G401.6 (cell line): ENCODE measurements at regions not wholly inside any gene's neighbourhood (a gene's known extent, or its start where the extent isn't known, plus 50 kb on each side); places are given as distances from the start of the nearest gene placed in this dataset.
A peak's percentile ranks its signal among the peaks of the same experiment; 100 is the strongest.
"Not testable (repeated sequence)": the region's sequence is repeated elsewhere in the genome, so short reads cannot be mapped to it uniquely, and the experiment has no call there.

Experiments used
- FAIRE-seq: peaks from 2 replicates; lab custom pipeline; 2012; peaks lifted over from hg19 to GRCh38; lab: Jason Lieb, UNC

DNA sequence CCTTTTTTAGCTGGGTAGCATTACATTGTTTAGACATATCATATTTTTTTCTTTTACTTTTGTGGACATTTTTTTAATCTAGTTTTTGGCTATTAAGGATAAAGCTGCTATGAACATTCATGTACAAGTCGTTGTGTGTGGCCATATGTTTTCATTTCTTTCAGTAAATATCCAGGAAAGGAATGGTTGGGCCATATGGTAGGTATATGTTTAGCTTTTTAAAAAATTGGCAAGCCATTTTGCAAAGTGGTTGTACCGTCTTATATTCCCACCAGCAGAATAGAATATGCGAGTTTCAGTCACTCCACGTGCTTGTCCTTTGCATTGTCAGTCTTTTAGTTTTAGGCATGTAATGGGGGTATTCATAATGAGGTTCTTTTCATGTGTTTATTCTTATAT is 106.3 kb upstream of the NOX3 start:
- FAIRE-seq: no peak

DNA sequence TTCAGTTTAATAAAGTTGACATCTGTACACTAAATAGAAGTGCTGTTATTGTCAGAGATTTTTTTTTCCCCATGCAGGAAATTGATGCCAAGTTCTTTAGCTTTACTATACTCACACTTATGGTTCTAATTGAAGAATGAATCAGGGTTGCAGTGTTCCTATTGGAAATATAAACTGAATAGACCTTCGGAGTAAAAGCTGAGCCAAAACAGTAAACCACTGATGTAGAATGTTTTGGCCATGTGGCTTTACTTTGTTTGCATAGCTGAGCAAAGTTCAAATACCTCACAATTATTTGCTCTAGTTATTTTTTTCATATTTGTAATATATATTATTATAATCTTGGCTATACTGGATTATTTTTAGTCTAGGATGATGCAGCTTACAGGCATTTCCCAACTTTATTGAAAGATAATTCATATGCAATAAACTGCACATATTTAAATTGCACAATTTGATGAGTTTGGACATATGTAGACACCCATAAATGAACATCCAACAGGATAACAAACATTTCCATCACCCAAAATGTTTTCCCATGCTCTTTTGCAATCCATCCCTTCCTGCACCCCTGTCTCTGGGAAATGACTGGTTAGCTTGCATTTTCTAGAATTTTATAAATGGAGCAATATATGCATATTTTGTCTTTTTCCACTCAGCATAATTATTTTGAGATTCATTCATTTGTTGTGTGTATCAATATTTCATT is 105.8 kb upstream of the NOX3 start:
- no peak for FAIRE-seq

DNA sequence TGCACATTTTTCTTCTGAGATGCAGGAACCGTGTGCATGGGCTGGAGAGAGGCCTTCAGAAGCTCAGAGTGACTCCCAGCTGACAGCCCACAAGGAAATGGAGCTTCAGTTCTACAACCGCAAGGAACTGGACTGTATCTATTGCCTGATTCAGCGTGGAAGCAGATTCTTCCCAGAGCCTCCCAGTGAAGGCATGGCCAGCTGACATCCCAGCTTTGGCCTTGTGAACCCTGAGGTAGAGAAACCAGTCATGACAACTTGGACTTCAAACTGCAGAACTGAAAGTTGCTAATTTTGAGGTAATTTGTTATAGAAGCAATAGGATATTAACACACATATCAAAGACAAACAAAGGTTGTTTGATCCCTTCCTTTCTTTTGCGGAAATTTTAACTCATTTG is 94.3 kb upstream of the NOX3 start:
- FAIRE-seq: no peak

DNA sequence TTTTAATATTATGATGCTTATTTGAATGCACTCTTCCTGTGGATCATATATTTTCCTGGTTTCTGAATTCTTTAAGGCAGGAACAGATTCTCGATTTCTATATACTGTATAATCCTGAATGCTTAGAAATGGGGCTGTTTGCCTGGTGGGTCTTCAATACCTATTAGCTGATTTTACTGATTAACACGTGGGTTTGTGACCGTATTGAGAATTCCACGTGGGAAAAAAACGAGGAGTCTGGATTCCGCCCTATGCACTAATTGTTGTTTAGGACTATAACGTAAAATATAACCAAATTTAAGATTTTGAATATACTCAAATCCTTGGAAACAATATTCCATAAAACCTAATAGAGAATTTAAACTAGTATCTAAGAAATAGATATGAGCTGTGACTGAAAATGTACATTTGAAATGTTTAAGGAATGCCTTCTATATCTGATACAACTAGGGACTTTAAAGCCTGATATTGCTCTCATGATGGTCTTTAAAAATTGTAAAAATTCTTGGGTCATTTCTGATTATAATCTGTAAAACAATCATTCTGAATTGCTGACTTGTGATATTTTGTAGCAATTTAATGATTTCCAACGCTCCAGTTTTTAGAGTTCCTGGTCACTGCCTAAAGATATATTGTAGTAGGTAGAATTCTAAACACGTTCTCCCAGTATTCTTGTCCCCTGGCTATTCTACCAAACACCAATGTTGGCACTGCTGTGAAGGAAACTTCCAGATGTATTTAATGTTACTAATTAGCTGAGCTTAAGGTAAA is 93.6 kb upstream of the NOX3 start:
- no peak for FAIRE-seq

DNA sequence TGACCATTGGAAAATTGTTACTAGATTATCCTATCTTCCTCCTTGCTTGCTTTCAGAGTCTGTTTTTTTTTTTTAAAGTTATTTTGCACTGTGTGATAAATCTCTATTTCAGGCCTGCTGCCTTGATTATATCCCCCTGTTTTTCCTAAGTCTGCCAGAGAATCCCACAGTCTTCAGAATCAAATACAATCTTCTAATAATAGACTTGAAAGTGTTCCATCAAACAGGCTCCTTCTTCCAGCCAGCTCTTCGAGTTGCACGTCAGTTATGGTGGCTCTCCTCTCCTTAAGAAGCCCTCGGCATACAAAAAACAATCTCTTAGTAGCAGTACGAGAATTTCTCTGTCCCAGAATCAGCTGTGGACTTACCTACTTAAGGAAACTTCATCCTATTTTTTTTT is 92.9 kb upstream of the NOX3 start:
- FAIRE-seq: no peak

DNA sequence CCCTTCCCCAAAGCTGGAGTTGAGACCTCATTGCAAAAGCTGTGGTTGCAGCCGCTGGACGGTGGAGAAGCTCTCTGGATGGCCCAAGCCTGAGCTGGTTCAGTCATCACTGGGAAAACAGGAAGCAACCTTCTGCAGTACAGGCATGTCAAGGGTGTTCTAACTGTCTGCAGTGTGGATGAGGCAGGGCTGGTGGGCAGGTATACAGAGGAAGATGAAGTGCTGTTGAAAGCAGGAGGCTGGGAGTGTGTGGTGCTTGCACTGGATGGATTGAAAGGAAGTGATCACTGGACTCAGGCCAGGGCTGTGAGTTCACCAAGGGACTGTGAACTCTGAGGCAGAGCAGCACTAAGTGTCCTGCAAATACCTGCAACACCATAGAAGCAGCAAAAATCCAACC is 89.0 kb upstream of the NOX3 start:
- FAIRE-seq: no peak

DNA sequence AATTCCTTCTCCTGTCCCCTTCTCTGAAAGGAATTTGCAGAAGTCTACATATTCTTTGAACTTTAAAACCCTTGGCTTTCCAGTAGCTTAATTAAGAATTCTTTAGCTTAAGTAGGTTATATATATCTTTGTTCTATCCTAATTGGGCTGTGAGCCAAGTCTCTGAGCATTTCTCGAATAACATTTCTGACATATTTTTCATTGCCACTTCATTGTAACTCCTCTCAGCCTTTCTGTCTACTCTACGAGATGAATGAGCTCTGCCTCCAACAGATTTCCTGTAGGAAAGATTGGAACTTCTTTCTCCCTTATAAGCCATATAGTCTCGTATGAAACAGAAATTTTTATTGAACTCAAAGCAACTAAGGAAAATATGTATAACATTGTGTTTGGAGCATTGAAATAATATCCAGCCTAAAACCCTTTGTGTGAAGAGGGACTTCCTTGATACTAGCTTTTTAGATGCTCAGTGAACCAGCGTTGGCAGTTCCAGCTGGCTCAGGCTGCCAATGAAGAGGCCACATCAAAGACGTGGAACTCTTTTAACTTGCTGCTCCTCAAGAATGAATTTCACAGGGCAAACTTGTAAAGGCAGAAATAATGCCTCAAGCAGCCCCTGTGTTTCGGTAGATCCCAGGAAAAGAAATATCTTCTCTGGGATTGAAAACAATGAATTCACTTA is 87.7 kb upstream of the NOX3 start:
- FAIRE-seq: no peak

DNA sequence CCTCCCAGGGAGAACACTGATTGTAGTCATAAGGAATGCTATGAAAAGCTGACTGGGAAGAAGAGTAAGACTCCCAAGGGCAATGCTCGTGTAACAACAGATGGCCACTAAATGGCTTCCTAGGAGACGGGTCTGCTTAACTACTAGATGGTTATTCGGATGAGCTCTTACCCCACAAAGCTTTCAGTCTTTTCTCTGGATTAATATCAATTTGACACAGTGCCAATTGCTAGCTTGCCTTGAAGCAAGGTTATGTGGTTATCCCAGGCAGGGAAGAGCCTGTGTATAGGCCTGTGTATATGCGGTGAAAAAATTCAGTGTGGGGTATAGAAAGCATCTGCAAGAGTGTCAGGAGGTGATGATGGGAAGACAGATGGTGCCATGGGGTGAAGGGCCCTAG is 86.4 kb upstream of the NOX3 start:
- no peak for FAIRE-seq

DNA sequence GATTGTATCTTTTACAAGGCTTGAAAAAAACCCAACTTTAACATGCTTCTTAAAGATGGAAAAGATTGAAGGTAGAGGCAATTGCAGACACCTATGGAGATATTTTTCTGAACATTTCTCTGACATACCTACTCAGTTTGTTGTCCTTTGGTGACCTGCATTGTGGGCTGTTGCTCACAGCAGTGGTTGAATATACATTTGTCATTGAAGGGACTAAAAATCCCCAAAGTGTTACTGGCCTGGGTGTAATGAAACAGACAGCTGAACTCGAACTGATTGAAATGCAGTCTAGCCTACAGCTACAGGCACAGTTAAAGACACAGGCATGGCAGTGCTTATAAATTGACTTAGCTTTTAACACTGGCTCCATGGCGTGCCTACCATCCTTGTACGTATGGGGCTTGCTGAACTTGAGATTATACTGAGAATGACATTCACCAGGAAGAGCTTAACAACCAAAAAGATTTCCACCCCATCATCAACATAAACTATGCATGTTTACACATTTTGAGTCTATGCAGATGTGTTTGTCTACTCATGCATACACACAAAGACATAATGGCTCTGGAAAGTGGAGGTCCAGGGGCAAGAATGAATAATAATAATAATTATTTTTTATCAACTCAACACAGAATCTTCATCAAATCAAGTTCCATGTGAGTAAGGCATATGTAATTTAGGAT is 83.2 kb upstream of the NOX3 start:
- FAIRE-seq: no peak

DNA sequence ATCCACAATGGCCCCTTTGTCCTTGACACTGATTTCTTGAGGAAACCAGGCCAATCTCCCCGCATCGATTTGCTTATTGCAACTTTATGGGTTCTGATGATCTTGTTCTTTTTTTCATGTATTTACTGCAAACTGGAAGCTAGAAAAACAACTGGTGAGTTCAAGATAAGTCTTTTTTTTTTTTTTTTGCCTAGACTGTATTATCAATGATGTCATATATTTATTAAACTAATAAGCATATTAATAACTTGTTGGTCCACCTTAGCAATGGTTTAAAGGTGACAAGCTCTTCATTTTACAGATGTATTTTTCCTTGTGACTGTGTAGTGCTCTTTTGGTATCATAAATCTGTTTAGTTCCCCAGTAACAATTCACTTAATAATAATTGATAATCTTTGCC is 79.0 kb upstream of the NOX3 start:
- FAIRE-seq: no peak

DNA sequence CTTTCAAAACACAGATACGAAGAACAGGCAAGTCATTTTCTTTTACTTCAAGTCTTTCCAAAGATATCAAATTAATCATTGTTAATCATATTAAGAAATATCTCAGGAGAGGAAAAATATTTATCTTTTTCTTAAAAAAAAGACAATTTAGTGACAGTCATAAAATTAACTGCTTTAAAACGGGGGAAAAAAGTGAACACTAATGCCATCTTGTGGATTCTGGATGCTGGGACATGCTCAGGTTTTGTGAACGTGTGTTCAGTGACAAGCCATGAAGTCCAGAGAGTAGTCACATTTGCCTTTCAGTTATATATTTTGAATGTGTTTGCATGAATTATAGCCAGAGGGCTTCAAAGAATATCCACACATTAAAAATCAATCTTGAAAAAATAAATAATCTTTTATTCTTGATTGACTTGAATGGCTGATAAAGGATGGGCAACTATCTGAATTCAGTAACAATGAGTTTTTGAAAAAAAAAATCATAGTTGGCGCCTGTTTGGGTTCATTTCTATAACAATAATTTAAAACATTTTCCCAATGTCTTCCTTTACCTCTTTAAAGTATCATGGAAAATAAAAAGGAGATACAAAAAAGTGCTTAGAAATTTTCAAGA is 74.7 kb upstream of the NOX3 start:
- FAIRE-seq: peak; percentile 92

DNA sequence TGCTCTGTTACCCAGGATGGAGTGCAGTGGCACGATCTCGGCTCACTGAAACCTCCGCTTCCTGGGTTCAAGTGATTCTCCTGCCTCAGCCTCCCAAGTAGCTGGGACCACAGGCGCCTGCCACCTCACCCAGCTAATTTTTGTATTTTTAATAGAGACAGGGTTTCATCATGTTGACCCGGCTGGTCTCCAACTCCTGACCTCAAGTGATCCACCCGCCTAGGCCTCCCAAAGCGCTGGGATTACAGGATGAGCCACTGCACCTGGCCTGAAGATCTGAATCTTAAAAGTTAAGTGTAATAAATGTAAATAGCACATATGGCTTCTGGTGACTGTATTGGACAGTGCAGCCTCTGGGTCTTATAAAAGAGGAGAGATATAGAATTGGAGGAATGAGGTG is 74.2 kb upstream of the NOX3 start:
- FAIRE-seq: not testable (repeated sequence)

DNA sequence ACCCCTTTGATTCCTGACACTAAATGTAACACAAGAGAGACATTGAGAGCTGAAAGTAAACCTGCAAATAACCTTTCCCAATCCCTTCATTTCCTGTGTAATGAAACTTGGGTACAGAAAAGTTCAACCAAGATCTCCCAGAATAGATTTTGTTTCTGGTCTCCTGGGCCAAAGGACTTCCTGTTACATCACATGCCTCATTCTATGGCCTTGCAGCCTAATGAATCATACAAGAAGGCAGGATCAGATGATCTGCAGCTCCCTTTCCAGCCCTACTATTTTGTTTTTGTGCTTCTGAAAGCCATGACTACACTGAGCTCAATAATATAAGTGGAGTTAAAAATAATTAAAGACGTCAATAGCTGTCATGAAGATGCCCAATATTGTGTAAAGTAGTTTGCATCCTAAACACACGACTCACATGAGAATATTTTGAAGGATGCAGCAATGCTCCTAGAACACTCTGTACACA is 73.4 kb upstream of the NOX3 start:
- peak; percentile 93 for FAIRE-seq

DNA sequence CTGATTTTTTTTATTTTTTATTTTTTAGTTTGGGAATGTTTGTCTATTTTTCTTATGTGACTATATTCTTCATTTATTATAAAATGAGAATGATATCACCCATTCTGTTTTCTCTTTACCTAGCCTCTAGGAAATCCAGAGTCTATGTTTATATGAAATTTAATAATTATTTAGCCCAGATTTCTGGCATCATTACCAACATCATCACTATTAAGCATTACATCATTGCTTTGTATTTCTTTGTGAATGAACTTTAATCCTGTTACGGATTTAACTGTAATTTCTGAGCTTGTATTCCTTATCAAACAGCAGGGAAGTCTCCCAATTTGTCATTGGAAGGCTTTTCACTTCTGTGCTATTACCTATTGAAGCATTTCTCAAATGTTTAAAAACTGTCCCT is 72.7 kb upstream of the NOX3 start:
- no peak for FAIRE-seq

DNA sequence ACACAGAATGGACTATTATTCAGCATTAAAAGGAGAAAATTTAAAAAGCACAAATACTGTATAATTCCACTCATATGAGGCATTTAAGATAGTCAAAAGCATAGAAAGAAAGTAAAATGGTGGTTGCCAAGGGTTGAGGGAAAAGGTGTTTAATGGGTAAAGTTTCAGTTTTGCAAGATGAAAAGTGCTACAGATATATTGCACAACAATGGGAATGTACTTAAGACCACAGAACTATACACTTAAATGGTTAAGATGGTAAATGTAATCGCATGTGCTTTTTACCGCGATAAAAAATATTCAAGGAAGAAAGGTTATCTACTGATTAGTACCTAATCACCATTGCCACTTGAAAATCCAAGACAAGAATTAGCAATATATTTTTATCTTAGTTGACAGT is 71.8 kb upstream of the NOX3 start:
- FAIRE-seq: peak; percentile 8

DNA sequence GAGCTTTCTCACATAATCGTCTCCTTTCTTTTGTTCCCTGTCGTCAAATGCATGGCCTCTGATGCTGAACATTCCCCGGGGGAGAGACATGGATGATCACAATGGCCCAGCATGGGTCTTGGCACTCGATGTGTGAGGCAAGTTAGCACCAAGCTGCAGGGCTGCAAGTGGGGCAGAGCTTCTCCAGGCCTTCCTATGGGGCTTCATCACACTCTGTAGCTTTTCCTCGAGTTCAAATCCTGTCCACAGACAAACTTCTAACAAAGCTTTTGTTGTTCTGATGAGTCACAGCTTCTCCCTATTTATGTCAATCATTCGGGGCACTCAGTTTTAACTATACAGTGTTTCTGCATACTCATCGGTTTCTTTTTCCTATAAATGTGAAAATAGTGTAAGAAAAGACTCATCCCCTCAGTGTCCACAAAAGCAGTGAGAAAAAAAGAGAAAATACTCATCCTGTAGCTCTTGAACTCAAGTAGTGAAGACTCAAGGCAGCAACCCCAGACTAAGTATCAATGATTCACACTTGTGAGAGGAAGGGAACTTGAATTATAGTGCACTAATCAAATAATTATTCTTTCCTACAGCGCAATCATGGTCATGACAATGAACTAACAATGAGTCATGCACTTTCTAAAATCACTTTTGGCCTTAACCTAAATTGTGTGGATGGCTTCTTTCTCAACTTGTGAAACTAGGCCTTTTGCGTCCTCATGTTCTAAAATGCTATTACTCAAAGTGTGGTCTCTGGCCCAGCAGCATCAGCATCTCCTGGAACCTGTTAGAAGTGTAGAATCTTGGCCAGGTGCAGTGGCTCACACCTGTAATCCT is 68.4 kb upstream of the NOX3 start:
- FAIRE-seq: no peak

DNA sequence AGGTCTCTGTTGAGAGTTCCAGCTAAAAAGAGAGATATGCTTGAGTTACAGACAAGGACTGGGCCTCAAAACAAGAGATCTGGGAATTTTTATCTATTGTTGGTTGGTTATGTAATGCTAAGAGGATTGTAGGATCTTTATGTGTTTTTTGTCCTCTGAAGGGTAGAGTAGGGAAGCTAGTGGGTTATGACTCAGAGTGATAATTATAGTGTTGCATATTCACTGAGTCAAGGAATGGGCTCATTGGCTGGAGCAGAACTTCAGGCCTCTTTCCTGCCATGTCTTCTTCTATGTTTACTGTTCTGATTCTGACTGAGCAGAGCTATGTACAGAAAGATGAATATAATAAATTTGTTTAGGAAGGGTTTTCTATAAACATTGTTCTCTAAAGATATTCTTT is 66.1 kb upstream of the NOX3 start:
- FAIRE-seq: no peak

DNA sequence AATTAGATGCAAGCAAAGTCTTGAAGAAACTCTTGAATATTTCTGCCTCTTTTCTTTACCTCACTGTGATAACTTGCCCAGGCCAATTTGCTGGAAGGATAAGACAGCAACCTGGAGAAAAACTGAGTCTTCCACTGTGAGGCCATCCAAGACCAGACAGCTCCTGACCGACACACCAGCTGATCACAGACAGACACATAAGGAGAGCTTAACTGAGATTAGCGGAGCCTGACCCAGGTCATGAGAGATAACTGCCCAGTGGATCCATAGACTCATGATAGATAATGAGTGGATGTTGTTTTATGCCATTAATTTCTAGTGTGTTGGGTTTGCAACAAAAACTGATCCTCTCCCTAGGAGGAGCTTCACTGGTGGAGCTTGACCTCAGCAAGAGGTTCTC is 64.4 kb upstream of the NOX3 start:
- FAIRE-seq: no peak

DNA sequence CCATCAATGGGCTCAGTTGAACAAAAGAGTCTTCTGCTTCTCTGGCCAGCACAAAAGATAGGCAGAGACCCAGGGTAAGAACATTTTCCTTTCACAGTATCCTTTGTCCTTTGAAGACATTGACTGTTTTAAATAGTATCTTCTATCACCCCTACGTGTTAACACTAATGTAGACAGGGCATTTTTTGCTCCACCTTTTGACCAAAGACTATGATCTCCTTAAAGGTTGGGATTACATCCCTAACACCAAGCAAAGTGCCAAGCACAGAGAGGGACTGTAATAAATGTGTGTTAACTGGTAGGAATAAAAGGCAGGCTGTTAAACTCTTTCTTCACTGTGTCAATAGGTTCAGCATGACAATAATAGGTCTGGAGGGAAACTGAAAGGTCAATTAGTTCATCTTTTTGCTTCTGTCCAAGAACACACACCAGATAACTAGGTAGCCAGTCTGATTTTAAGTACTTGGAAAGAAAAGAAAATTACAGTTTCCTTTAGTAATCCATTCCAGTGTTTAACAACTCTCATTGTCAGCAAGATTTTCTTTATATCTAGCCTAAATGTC is 63.6 kb upstream of the NOX3 start:
- FAIRE-seq: no peak

DNA sequence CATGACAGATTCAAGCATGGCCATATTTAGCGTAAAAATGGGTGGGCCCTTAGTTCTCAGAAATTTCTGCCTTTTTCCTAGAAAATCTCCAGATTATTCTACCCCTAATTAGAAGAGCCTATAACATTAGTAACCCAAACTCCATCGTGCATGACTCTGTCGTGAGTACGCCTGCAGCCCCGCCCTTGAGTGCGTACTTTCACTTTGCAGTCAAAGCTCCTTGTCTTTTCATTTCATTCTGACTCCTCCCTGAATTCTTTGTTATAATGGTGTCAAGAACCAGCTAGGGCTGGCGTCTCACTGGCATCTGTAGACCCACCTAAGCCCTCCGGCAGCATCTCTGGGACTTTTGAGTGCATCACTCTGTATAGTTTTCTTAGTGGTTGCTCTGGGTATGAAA is 61.7 kb upstream of the NOX3 start:
- no peak for FAIRE-seq

DNA sequence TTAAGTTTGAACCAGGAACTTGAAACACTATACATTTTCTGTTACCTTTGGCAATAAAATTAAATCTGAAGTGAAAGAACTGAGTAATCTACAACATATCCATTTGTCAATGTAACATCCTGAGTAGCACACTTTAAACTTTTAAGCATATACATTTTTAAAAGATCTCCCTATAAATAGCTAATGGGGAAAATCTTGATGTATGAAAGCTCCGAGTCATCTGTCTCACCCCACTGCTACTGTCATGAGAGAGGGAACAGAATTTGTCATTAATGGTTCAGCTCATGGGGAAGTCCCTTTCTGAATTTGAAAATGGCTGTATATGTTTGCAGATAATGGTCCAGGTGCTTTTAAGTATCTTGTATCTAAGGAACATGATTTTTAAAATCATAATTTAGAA is 55.2 kb upstream of the NOX3 start:
- FAIRE-seq: no peak
